Aorta (tissue), 5 donors: ENCODE measurements at regions not wholly inside any gene's neighbourhood (a gene's known extent, or its start where the extent isn't known, plus 50 kb on each side); places are given as distances from the start of the nearest gene placed in this dataset.
"Not testable (repeated sequence)": the region's sequence is repeated elsewhere in the genome, so short reads cannot be mapped to it uniquely, and the experiment has no call there.

ENCODE experiments used
- ATAC-seq: fragments of 200-7000 bp; cut with Tn5 transposase; one replicate; pipeline ENCODE4 v1.9.1; 2022; ENCODE audit warnings: moderate library complexity; ENCODE audit not compliant: low FRiP score
- DNase-seq, 2 donors: peaks; one replicate each; pipeline ENCODE4 v3.0.0-alpha.2; 2020
- H3K27ac ChIP-seq, 2 donors: one replicate each; pipeline ENCODE4 v1.5.1; 2013; ENCODE audit warnings: low read length in 2 of 2, mild to moderate bottlenecking in 2 of 2, moderate library complexity in 2 of 2, control low read depth in 1 of 2, inconsistent platforms in 1 of 2, low read depth in 1 of 2
- H3K27me3 ChIP-seq, 2 donors: one replicate each; pipeline ENCODE4 v1.6.1; 2013; ENCODE audit warnings: control low read depth in 1 of 2, low read length in 1 of 2, mild to moderate bottlenecking in 1 of 2, moderate library complexity in 1 of 2; ENCODE audit not compliant: insufficient read depth in 2 of 2, control insufficient read depth in 1 of 2
- H3K36me3 ChIP-seq, 2 donors: one replicate each; pipeline ENCODE4 v1.6.1; 2013; ENCODE audit warnings: control low read depth in 1 of 2, low read length in 1 of 2, mild to moderate bottlenecking in 1 of 2; ENCODE audit not compliant: insufficient read depth in 2 of 2, control insufficient read depth in 1 of 2
- H3K4me1 ChIP-seq, 2 donors: one replicate each; pipeline ENCODE4 v1.6.1; 2013; ENCODE audit warnings: low read length in 2 of 2, control low read depth in 1 of 2, mild to moderate bottlenecking in 1 of 2, moderate library complexity in 1 of 2; ENCODE audit not compliant: insufficient read depth in 2 of 2, control insufficient read depth in 1 of 2
- H3K4me3 ChIP-seq, 2 donors: one replicate each; pipeline ENCODE4 v1.5.1; 2013; ENCODE audit warnings: low read length in 2 of 2, control low read depth in 1 of 2, mild to moderate bottlenecking in 1 of 2
- H3K9me3 ChIP-seq: one replicate; pipeline ENCODE4 v1.6.1; 2013; ENCODE audit warnings: mild to moderate bottlenecking, low read length; ENCODE audit not compliant: control insufficient read depth
- WGBS, 2 donors: extraction: QIAGEN DNeasy Blood & Tissue Kit; methylation state at CpG; one replicate each; pipeline ENCODE4 v1.1.7; 2013; 5-methylcytosine and 5-hydroxymethylcytosine counted together
- intact Hi-C, 2 donors: fragments of 100-400 bp; cut with DNase I; formaldehyde crosslinking; loops; one replicate each; pipeline versions ENCODE4 v1.14.2 to v1.15.0; 2022
- donor health status: healthy with polysubstance abuse.
- donor health status: Bipolar disorder and iron deficiency.
- donor health status: DM: no; HTN: no; CAD: no.
- donor health status: DM: no; HTN: no; CAD: no.
- donor health status: DM: yes; HTN: yes; CAD: no.

DNA sequence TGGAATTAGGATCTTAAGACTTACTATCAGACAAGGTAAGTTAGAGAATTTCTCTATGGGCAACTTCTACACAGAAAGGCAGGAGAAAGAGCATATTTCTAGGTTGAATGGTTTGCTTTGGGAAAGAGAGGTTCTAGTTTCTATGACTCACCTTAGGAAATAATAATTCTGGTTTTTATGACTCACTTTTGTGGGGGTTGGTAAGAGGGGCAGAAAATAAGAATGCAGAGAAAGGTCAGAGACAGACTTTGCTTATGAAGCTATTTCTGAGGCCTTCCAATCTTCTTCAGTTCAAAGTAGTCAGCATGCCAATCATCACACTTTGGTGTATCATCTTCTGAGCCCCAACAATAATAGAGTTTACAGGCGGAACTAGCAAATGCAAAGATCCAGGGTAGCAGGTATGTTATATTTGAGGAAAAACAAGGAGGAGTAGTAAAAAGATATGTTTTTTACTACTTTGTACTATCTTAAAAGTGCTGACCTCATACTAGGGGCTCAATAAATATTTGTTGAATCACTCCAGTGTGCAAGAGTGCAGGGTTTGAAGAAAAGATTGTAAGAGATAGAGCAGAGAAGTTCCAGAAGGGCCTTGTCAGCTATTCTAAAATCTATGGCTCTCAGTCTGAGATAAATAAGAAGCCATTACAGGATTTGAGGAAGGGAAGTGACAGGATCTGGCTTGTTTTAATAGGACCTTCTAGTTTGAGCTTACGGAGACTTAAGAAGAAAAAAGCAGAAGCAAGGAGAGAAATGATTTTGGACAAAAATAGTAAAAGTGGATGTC is 56.7 kb upstream of the LRFN5 start:
- H3K4me3 ChIP-seq, result no peak overlapping the region
- intact Hi-C loops, result no loop called here
- H3K9me3 ChIP-seq, result no peaks in the 10 kb centered on the region
- no peaks in the 10 kb centered on the region for H3K27me3 ChIP-seq
- H3K36me3 ChIP-seq, result no peaks in the 10 kb centered on the region
- 51 to 60% methylated on average over 2 of the region's 2 CpGs for WGBS, 2 donors
- no peak for ATAC-seq
- no peaks in the 10 kb centered on the region for H3K4me1 ChIP-seq
- no peak for DNase-seq
- no peak overlapping the region for H3K27ac ChIP-seq

DNA sequence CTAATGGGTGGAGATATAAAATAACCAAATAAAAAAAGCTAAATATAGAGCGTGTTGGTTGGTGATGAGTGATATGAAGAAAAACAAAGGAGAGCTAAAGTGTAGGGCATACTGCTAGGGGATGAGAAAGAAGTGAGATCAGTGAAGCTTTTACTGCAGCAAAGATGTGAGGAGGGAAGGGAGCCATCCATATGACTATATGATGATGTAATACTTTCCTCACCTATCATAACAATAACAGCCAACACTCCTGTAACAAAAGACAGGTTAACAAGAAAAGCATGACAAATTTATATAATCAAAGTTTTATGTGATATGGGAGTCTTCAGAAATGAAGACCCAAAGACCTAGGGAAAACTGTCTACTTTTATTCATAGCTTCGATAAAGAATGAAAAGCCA is 57.4 kb upstream of the LRFN5 start:
- no peaks in the 10 kb centered on the region for H3K27me3 ChIP-seq
- H3K9me3 ChIP-seq, result no peaks in the 10 kb centered on the region
- H3K36me3 ChIP-seq, result no peaks in the 10 kb centered on the region
- H3K4me1 ChIP-seq, result no peaks in the 10 kb centered on the region
- no peak for ATAC-seq
- WGBS, 2 donors, result 60 to 65% methylated on average over 2 of the region's 2 CpGs
- H3K4me3 ChIP-seq, result no peak overlapping the region
- intact Hi-C loops, result no loop called here
- H3K27ac ChIP-seq, result no peak overlapping the region
- no peak for DNase-seq

- 23 to 26% methylated on average over 2 of the region's 2 CpGs for WGBS, 2 donors
- H3K27ac ChIP-seq, result no peak overlapping the region
- no peak overlapping the region for H3K4me3 ChIP-seq
- ATAC-seq, result no peak
- H3K4me1 ChIP-seq, result no peaks in the 10 kb centered on the region
- no peaks in the 10 kb centered on the region for H3K36me3 ChIP-seq
- DNase-seq, result no peak
- intact Hi-C loops, result no loop called here
- H3K27me3 ChIP-seq, result no peaks in the 10 kb centered on the region
- no peaks in the 10 kb centered on the region for H3K9me3 ChIP-seq
Observed at GRCh38 chr14:41548666-41549065, 58.0 kb upstream of the LRFN5 start.

GRCh38 chr14:41541333-41541732 is 65.3 kb upstream of the LRFN5 start:
- ATAC-seq (no peak), DNase-seq (no peak)
- intact Hi-C loops, result no loop called here
- Histone ChIP-seq H3K4me3 (no peak overlapping the region), H3K27ac (no peak overlapping the region), H3K27me3 (no peaks in the 10 kb centered on the region), H3K9me3 (peaks cover 1% of the 10 kb centered on the region), H3K4me1 (no peaks in the 10 kb centered on the region), H3K36me3 (no peaks in the 10 kb centered on the region)
- WGBS, 2 donors, result 70 to 74% methylated on average over 3 of the region's 3 CpGs

- H3K9me3 ChIP-seq, result no peaks in the 10 kb centered on the region
- no peak for DNase-seq
- ATAC-seq, result no peak
- intact Hi-C loops, result no loop called here
- WGBS, 2 donors, result 75 to 86% methylated on average over 2 of the region's 2 CpGs
- H3K27me3 ChIP-seq, result no peaks in the 10 kb centered on the region
- H3K36me3 ChIP-seq, result no peaks in the 10 kb centered on the region
- H3K4me3 ChIP-seq, result no peak overlapping the region
- no peak overlapping the region for H3K27ac ChIP-seq
- no peaks in the 10 kb centered on the region for H3K4me1 ChIP-seq
Observed at GRCh38 chr14:41532255-41532654, 74.4 kb upstream of the LRFN5 start.

DNA sequence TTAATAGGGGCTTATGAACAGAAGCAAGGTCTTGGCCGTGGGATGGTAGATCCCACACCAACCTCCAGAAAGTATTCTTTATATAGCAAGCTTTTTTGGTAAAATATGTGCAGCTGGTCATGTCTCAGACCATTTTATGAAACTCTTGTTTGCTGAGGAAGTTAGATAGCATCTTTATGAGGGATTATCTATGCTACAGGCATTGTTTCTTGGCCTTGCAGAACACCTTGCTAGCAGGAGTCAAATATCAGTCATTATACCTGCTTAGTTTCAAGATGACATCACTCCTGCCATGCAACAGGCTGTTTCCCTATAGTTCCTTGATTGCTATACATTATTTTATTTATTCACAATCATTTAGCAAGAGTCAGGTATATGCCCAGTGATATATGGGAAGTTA is 84.8 kb upstream of the LRFN5 start:
- no peaks in the 10 kb centered on the region for H3K27me3 ChIP-seq
- no peak for DNase-seq
- no peak overlapping the region for H3K4me3 ChIP-seq
- H3K27ac ChIP-seq, result no peak overlapping the region
- WGBS, 2 donors, result 67 to 82% methylated on average over 1 of the region's 1 CpG
- no peaks in the 10 kb centered on the region for H3K4me1 ChIP-seq
- H3K9me3 ChIP-seq, result no peaks in the 10 kb centered on the region
- no peak for ATAC-seq
- intact Hi-C loops, result no loop called here
- H3K36me3 ChIP-seq, result no peaks in the 10 kb centered on the region

DNA sequence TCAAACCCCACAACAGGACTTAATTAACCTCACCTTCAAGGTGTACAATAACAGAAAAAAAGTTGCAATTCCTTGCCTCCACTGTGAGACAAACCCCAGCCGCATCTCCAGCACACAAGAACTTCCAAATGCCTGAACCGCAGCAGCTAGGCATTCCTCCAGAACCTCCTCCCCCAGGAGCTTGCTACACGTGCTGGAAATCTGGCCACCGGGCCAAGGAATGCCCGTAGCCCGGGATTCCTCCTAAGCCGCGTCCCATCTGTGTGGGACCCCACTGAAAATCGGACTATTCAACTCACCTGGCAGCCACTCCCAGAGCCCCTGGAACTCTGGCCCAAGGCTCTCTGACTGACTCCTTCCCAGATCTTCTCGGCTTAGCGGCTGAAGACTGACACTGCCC is 88.6 kb upstream of the LRFN5 start:
- H3K4me3 ChIP-seq, ATAC-seq, intact Hi-C loops, H3K4me1 ChIP-seq, H3K9me3 ChIP-seq, H3K36me3 ChIP-seq, DNase-seq, H3K27me3 ChIP-seq, H3K27ac ChIP-seq: not testable (repeated sequence)
- WGBS, 2 donors, result 88 to 95% methylated on average over 4 to 10 of the region's 11 CpGs

- no peak for DNase-seq
- intact Hi-C loops, result no loop called here
- Histone ChIP-seq H3K27ac (no peak overlapping the region), H3K4me3 (no peak overlapping the region), H3K4me1 (no peaks in the 10 kb centered on the region), H3K27me3 (no peaks in the 10 kb centered on the region), H3K36me3 (no peaks in the 10 kb centered on the region), H3K9me3 (no peaks in the 10 kb centered on the region)
- 69 to 74% methylated on average over 2 of the region's 2 CpGs for WGBS, 2 donors
- ATAC-seq, result no peak
Observed at GRCh38 chr14:41506552-41506951, 100.1 kb upstream of the LRFN5 start.

DNA sequence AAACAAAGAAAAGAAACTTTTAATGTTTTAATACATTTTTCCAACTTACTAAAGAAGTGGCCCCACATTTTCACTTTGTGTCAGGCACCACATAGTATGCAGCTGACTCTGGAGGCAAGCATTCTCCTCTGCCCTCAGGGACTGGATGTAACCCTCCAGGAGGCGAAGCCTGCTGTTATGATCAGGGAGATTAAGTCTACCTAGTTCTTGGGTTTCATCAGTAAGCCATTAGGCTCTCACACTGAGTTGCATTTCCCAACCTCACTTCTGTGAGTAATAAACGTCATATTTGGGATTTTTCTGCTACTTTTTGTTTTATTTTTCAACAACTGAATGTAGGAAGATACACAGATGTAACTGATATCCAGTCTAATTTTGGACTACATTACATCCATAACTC is 101.2 kb upstream of the LRFN5 start:
- no peaks in the 10 kb centered on the region for H3K9me3 ChIP-seq
- no peak for ATAC-seq
- intact Hi-C loops, result no loop called here
- H3K27me3 ChIP-seq, result no peaks in the 10 kb centered on the region
- H3K36me3 ChIP-seq, result no peaks in the 10 kb centered on the region
- H3K27ac ChIP-seq, result no peak overlapping the region
- no peak overlapping the region for H3K4me3 ChIP-seq
- 45 to 51% methylated on average over 2 of the region's 2 CpGs for WGBS, 2 donors
- no peaks in the 10 kb centered on the region for H3K4me1 ChIP-seq
- no peak for DNase-seq
